ENCODE measurements at regions not wholly inside any gene's neighbourhood (a gene's known extent, or its start where the extent isn't known, plus 50 kb on each side); places are given as distances from the start of the nearest gene placed in this dataset.

DNA sequence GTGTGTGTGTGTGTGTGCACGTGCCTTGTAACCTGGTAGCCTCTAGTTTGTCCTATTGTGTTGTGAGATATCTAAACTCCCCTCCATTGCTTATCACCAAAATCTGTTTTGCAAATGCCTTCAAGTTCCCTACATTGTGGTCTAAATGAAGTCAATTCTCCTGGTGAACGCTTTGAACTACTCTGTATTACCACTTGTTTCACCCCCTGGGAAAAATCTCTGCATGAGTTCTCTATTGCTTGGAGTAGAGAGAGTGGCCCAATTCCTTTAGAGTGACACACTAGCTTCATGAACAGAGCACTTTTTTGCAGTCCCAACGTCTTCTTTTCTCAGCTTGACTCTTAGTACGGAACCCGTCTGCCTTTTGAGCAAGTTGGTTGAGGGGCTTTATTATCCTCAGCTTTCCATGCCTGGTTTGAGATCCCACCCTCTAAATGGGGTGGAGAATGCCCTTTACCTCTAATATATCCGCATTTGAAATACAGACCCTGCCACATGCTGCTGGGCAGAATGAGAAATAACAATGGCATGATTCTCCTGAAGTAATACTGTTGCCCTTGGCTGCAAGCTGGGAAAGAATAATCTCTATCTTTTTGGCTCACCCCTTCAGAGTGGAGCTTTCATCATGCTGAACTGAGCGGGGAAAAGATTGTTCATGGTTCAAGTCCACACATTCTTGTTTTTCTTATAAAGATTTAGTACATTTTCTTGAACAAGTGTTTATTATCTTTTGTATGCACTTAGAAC is 2545.3 kb downstream of the PCDH9 start:
- H3K27me3 ChIP-seq (ENCODE audit: insufficient read depth, low read length): no peaks in the 10 kb centered on the region
- DNase-seq (ENCODE audit: low read depth, low spot score) (no peak), ATAC-seq (no peak)
- no peaks in the 10 kb centered on the region for H3K9me3 ChIP-seq (ENCODE audit: control insufficient read depth in 1 of 2, insufficient read depth in 1 of 2, low read depth in 1 of 2, low read length in 2 of 2)
- no peaks in the 10 kb centered on the region for H3K79me2 ChIP-seq (ENCODE audit: insufficient read depth, low read length)
- no peaks in the 10 kb centered on the region for H3K36me3 ChIP-seq (ENCODE audit: control insufficient read depth in 1 of 2, insufficient read depth in 2 of 2, low read length in 2 of 2)
- intact Hi-C loops (cut with micrococcal nuclease): no loop called here
- RAD21 ChIA-PET (ENCODE audit: low non-redundant PET in 1 of 2, low total read pairs in 2 of 2, uncharacterized antibody in 2 of 2, unreplicated experiment in 2 of 2): no interaction called here
- H4K20me1 ChIP-seq (ENCODE audit: insufficient read depth): no peaks in the 10 kb centered on the region
- TF ChIP-seq, protein P1, sequence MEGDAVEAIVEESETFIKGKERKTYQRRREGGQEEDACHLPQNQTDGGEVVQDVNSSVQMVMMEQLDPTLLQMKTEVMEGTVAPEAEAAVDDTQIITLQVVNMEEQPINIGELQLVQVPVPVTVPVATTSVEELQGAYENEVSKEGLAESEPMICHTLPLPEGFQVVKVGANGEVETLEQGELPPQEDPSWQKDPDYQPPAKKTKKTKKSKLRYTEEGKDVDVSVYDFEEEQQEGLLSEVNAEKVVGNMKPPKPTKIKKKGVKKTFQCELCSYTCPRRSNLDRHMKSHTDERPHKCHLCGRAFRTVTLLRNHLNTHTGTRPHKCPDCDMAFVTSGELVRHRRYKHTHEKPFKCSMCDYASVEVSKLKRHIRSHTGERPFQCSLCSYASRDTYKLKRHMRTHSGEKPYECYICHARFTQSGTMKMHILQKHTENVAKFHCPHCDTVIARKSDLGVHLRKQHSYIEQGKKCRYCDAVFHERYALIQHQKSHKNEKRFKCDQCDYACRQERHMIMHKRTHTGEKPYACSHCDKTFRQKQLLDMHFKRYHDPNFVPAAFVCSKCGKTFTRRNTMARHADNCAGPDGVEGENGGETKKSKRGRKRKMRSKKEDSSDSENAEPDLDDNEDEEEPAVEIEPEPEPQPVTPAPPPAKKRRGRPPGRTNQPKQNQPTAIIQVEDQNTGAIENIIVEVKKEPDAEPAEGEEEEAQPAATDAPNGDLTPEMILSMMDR (IDR thresholded peaks at IDR 0.05 in 2 of 3, conservative IDR thresholded peaks at IDR 0.05 in 1 of 3; ENCODE audit: borderline replicate concordance in 1 of 3, insufficient read depth in 1 of 3, low read depth in 2 of 3, low read length in 2 of 3): no peak
- no peaks in the 10 kb centered on the region for H3K4me1 ChIP-seq (ENCODE audit: control insufficient read depth in 1 of 2, insufficient read depth in 2 of 2, low read length in 2 of 2)
- H3K4me2 ChIP-seq (ENCODE audit: low read length): no peak overlapping the region
- no peaks in the 10 kb centered on the region for H3K9me2 ChIP-seq (ENCODE audit: insufficient read depth)
- H2AFZ ChIP-seq (ENCODE audit: low read depth, low read length, poor library complexity, severe bottlenecking): no peak overlapping the region
- POLR2A ChIA-PET: no interaction called here
- H3K4me3 ChIP-seq (replicated peaks in 1 of 2; ENCODE audit: low read depth in 1 of 2, low read length in 2 of 2): no peak overlapping the region
- CTCF ChIA-PET: no interaction called here
- H3K9ac ChIP-seq (ENCODE audit: low read length): no peak overlapping the region
- no TSS peak for BruUV-seq (replicated peaks)
- no peak overlapping the region for H3K27ac ChIP-seq (ENCODE audit: low read depth, low read length)

DNA sequence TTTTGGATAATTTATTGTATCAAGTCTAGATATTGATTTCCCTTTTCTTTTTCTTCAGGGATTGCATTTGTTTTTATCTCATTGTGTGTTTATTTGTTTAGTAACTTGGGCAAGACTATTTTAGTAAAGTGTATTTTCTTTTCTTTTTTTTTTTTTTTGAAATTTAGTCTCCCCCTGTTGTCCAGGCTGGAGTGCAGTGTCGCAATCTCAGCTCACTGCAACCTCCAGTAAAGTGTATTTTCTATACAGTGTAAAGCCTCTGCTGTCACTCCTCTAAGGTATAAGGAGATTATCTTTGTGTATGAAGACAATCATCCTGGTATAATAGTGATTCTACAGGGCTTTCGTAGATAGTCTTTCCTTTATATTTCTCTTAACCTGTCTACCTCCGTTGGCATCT is 2546.0 kb downstream of the PCDH9 start:
- Histone ChIP-seq H3K4me1 (ENCODE audit: control insufficient read depth in 1 of 2, insufficient read depth in 2 of 2, low read length in 2 of 2) (no peaks in the 10 kb centered on the region), H3K79me2 (ENCODE audit: insufficient read depth, low read length) (no peaks in the 10 kb centered on the region), H2AFZ (ENCODE audit: low read depth, low read length, poor library complexity, severe bottlenecking) (no peak overlapping the region), H3K27me3 (ENCODE audit: insufficient read depth, low read length) (no peaks in the 10 kb centered on the region), H4K20me1 (ENCODE audit: insufficient read depth) (no peaks in the 10 kb centered on the region), H3K36me3 (ENCODE audit: control insufficient read depth in 1 of 2, insufficient read depth in 2 of 2, low read length in 2 of 2) (no peaks in the 10 kb centered on the region), H3K9ac (ENCODE audit: low read length) (no peak overlapping the region), H3K9me2 (ENCODE audit: insufficient read depth) (no peaks in the 10 kb centered on the region), H3K27ac (ENCODE audit: low read depth, low read length) (no peak overlapping the region), H3K4me2 (ENCODE audit: low read length) (no peak overlapping the region), H3K4me3 (replicated peaks in 1 of 2; ENCODE audit: low read depth in 1 of 2, low read length in 2 of 2) (no peak overlapping the region), H3K9me3 (ENCODE audit: control insufficient read depth in 1 of 2, insufficient read depth in 1 of 2, low read depth in 1 of 2, low read length in 2 of 2) (no peaks in the 10 kb centered on the region)
- BruUV-seq (replicated peaks): no TSS peak
- ChIA-PET CTCF (no interaction called here), POLR2A (no interaction called here), RAD21 (ENCODE audit: low non-redundant PET in 1 of 2, low total read pairs in 2 of 2, uncharacterized antibody in 2 of 2, unreplicated experiment in 2 of 2) (no interaction called here)
- no peak for ATAC-seq
- no peak for DNase-seq (ENCODE audit: low read depth, low spot score)
- intact Hi-C loops (cut with micrococcal nuclease): no loop called here
- TF ChIP-seq SRF (IDR thresholded peaks at IDR 0.05; ENCODE audit: low read depth) (no peak), EZH2phosphoT487 (IDR thresholded peaks at IDR 0.05; ENCODE audit: borderline replicate concordance) (no peak), TCF7L2 (IDR thresholded peaks at IDR 0.05; ENCODE audit: borderline replicate concordance, extremely low read depth, insufficient read depth, insufficient read length) (no peak), POLR2AphosphoS5 (IDR thresholded peaks at IDR 0.05; ENCODE audit: low read depth, low read length) (no peak), ZNF274 (IDR thresholded peaks at IDR 0.05; ENCODE audit: low read depth, low read length) (no peak), ZFX (IDR thresholded peaks at IDR 0.05) (no peak), SIN3A (IDR thresholded peaks at IDR 0.05; ENCODE audit: low read depth) (no peak)
- TF ChIP-seq, protein P2, sequence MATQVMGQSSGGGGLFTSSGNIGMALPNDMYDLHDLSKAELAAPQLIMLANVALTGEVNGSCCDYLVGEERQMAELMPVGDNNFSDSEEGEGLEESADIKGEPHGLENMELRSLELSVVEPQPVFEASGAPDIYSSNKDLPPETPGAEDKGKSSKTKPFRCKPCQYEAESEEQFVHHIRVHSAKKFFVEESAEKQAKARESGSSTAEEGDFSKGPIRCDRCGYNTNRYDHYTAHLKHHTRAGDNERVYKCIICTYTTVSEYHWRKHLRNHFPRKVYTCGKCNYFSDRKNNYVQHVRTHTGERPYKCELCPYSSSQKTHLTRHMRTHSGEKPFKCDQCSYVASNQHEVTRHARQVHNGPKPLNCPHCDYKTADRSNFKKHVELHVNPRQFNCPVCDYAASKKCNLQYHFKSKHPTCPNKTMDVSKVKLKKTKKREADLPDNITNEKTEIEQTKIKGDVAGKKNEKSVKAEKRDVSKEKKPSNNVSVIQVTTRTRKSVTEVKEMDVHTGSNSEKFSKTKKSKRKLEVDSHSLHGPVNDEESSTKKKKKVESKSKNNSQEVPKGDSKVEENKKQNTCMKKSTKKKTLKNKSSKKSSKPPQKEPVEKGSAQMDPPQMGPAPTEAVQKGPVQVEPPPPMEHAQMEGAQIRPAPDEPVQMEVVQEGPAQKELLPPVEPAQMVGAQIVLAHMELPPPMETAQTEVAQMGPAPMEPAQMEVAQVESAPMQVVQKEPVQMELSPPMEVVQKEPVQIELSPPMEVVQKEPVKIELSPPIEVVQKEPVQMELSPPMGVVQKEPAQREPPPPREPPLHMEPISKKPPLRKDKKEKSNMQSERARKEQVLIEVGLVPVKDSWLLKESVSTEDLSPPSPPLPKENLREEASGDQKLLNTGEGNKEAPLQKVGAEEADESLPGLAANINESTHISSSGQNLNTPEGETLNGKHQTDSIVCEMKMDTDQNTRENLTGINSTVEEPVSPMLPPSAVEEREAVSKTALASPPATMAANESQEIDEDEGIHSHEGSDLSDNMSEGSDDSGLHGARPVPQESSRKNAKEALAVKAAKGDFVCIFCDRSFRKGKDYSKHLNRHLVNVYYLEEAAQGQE (IDR thresholded peaks at IDR 0.05; ENCODE audit: low read depth): no peak
- TF ChIP-seq, protein P3, sequence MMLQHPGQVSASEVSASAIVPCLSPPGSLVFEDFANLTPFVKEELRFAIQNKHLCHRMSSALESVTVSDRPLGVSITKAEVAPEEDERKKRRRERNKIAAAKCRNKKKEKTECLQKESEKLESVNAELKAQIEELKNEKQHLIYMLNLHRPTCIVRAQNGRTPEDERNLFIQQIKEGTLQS (IDR thresholded peaks at IDR 0.05): no peak
- TF ChIP-seq, protein P1 (IDR thresholded peaks at IDR 0.05 in 2 of 3, conservative IDR thresholded peaks at IDR 0.05 in 1 of 3; ENCODE audit: borderline replicate concordance in 1 of 3, insufficient read depth in 1 of 3, low read depth in 2 of 3, low read length in 2 of 3): no peak

Measured in HCT116 (cell line).